ENCODE measurements at regions not wholly inside any gene's neighbourhood (a gene's known extent, or its start where the extent isn't known, plus 50 kb on each side); places are given as distances from the start of the nearest gene placed in this dataset.

- no peak for DNase-seq (ENCODE audit: low spot score)
Observed at GRCh38 chr11:64457416-64458010, 98.2 kb upstream of the SLC22A11 start.

- no peak for DNase-seq (ENCODE audit: low spot score)
Observed at GRCh38 chr11:64458997-64459396, 96.7 kb upstream of the SLC22A11 start.

- DNase-seq (ENCODE audit: low spot score) = no peak
Observed at GRCh38 chr11:64459609-64460008, 96.1 kb upstream of the SLC22A11 start.

DNA sequence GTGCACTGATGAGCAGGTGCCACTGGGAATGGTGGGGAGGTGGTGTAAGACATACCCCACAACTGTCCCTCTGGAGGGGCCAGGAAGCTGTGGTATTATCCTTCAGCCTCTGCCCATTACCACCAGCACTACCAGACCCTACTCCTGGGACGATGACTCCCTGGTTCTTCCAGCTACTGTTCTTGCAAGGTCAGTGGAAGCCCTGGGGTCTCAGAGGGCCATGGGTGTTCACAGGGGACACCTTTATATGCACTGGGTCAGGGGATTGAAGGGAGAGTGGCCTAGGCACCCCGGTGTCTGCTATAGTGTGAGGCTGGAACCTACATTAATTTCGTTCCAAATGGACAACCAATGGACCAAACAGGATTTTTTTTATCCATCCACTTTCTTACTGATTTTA is 94.7 kb upstream of the SLC22A11 start:
- DNase-seq (ENCODE audit: low spot score) = no peak

- no peak for DNase-seq (ENCODE audit: low spot score)
Observed at GRCh38 chr11:64466115-64466718, 89.5 kb upstream of the SLC22A11 start.

GRCh38 chr11:64469288-64469687 is 86.5 kb upstream of the SLC22A11 start:
- no peak for DNase-seq (ENCODE audit: low spot score)

GRCh38 chr11:64472593-64473455 is 82.9 kb upstream of the SLC22A11 start:
- DNase-seq (ENCODE audit: low spot score) = no peak

- no peak for DNase-seq (ENCODE audit: low spot score)
Observed at GRCh38 chr11:64474680-64475079, 81.1 kb upstream of the SLC22A11 start.

GRCh38 chr11:64475145-64475544 is 80.6 kb upstream of the SLC22A11 start:
- DNase-seq (ENCODE audit: low spot score) = no peak

GRCh38 chr11:64476881-64477280 is 78.9 kb upstream of the SLC22A11 start:
- no peak for DNase-seq (ENCODE audit: low spot score)

DNA sequence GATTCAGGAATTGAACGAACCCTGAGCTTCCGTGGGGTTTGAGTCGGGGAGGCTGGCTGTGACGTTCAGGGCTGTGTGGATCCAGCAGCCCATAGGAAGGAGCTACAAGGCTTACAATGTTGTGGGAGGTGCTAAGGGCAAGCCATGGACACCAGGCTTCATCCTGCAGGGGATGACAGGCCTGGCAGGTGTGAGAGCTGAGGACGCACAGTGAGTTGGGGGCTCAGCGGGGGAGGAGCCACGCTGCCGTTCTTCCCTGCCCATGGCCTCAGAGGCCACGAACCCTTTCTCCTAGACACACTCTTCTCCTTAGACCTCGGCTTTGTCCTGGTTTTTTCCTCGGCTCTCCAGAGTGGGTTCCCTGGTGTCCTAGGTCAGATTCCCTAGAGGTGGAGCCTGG is 78.1 kb upstream of the SLC22A11 start:
- DNase-seq (ENCODE audit: low spot score) = no peak

- no peak for DNase-seq (ENCODE audit: low spot score)
Observed at GRCh38 chr11:64482588-64482987, 73.2 kb upstream of the SLC22A11 start.

DNA sequence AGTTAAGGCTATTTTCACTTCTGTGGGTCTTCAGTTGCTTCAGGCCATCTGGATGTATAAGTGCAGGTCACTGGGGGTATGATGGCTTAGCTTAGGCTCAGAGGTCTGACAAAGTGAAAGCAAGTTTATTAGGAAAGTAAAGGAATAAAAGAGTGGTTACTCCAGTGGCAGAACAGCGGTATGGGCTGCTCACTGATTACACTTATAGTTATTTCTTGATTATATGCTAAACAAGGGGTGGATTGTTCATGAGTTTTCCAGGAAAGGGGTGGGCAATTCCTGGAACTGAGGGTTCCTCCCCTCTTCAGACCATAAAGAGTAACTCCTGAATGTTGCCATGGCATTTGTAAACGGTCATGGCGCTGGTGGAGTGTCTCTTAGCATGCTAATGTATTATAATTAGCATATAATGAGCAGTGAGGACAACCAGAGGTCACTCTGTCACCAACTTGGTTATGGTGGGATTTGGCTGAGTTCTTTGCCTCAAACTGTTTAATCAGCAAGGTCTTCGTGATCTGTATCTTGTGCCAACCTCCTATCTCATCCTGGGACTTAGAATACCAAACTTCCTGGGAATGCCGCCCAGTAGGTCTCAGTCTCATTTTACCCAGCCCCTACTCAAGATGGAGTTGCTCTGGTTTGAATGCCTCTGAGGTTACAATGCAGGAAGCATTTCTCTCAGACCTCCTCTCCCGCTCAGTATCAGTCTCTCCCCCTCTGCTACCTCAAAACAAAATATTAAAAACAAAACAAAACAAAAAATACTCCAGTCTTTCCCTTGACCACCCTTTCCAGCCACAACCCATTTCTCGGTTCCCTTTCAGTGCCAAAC is 71.3 kb upstream of the SLC22A11 start:
- DNase-seq (ENCODE audit: low spot score) = no peak

DNA sequence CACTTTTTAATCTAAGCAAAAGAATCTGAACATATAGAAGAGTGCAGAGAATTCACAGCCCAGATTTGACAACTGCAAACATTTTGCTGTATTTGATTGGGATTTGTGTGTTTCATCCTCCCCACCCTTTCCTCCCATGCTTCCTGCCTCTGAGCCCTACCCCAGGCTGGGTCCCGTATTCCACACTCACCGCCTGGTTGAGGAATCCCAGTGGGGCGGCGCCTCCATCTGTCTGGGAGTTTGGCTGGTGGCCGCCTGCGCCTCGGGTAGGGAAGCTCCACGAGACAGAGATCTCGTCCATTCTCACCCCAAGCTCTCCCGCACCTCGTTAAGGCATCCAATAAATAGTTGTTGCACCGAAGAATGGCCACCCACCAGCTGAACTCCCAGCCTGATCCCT is 70.7 kb upstream of the SLC22A11 start:
- DNase-seq (ENCODE audit: low spot score) = no peak

DNA sequence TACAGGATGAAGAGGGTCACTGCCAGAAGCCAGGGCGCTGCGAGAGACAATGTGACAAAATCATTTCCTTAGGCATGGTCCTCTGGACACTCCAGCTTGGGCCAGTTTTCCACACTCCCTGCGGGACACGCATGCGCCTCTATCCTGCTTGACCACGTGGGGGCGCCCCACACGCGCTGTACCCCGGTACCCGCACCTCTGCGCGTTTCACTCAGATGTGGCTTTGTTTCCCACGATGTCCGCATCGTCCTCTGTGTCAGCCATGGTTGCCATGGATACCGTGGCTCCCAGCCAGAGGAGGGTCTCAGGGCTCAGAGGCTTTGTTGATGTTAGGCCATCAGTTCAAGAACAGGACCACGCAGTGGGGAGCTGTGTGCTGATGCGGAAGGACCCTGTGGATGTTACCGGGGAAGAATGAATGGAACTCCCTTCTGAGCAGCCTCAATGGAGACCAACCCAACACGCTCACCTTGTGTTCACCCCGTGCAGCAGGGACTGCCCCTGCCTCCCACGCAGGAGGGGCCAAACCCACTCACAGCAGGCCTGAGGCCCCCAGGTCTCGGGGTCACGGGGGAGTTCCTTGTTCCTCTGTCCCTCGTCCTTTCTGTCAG is 65.8 kb upstream of the SLC22A11 start:
- DNase-seq (ENCODE audit: low spot score) = peak; percentile 8

DNA sequence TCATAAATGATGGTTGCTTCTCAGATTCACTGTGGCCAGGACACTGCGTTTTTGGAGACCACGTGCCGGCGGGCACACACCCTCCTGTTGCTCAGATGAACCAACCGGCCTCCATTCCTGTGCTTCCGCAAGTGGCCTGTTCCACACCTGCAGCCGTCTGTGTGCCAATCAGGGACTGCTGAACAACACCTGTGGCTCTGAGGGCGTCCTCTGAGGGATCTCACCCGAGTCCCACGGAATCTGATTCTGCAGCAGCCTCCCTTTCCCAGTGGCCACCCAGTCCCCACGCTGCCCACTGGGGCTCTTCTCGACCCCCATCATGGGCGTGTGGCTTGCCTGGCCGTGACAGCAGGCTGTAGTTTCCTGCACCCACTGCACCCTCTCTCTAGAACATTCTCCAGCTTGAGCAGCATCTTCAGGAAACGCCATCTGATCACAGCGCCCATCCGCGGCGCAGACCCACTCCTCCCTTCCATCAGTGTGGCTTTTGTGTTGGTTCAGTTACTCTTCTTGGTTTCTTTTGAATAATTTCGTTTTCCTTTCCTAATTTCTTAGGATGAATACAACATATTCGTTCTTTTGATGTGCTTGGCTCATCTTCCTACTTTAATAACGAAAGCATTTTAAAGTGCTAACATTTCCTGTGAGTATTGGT is 65.1 kb upstream of the SLC22A11 start:
- DNase-seq (ENCODE audit: low spot score) = no peak

DNA sequence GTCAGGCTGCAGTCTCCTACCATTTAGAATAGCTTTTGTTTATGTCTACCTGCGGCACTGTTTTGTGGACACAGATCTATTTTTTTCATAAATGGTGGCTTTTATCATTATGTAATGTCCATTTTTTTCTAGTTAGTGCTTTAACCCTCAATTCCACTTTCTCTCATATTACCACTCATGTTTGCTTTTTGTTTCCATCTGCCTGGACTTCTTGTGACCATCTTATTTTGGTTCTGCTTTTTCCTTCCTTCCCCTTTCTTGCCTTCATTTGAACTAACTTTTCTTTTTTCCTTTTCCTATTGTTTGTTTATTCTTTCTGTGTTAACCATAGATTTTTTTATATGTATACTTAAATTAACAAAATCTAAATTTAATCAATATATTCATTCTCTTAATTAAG is 63.2 kb upstream of the SLC22A11 start:
- no peak for DNase-seq (ENCODE audit: low spot score)

DNA sequence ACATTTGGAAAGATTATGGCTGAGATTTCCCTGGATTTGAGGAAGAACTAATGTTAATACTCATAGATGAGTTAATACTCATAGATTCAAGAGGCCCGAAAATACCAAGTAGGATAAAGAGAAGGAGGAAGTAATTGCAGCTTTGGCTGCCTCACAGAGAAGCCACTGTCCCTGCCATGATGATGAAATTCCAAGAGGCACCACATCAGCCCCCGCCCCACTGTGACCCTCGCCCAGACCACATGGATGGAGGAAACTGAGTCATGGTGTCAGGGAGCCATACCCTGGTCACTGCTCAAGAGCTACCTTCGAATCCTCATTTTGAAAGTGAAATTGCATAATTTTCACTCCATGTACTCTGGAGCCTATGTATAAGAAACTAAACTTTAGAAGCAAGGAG is 57.6 kb upstream of the SLC22A11 start:
- DNase-seq (ENCODE audit: low spot score) = no peak

DNA sequence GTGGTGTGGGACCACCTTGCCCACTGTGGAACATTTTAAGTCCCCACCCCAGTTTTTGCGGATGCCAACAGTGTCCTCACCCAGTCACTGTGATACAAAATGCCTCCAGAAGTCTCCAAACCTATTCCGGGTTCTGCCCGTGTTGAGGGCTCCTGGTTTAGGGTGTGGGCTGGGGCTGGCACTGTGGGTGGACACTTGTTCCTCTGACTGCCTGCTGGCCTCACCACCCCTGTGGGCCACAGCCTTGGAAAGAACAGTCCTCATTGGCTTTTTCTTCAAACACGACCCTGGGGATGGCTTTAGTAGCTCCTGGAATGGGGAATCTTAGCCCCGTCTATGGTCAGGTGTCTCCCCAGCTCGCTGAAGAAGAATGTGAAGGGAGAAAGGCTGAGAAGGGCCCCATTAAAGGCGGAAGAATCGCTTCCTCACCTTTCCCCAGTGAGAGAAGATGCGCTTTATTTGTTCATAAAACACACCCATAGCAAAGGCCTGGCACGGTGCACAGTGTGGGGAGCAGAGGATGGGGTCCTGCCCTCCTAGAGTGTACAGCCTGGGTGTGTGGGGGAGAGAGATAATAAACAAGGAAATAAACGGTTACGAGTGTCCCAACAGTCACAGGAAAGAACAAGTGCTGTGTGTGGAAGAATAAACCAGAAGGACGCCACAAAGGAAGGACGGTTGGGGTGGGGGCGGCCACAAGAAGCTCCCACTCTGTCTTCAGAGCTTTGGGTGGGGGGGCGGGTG is 56.3 kb upstream of the SLC22A11 start:
- no peak for DNase-seq (ENCODE audit: low spot score)

DNA sequence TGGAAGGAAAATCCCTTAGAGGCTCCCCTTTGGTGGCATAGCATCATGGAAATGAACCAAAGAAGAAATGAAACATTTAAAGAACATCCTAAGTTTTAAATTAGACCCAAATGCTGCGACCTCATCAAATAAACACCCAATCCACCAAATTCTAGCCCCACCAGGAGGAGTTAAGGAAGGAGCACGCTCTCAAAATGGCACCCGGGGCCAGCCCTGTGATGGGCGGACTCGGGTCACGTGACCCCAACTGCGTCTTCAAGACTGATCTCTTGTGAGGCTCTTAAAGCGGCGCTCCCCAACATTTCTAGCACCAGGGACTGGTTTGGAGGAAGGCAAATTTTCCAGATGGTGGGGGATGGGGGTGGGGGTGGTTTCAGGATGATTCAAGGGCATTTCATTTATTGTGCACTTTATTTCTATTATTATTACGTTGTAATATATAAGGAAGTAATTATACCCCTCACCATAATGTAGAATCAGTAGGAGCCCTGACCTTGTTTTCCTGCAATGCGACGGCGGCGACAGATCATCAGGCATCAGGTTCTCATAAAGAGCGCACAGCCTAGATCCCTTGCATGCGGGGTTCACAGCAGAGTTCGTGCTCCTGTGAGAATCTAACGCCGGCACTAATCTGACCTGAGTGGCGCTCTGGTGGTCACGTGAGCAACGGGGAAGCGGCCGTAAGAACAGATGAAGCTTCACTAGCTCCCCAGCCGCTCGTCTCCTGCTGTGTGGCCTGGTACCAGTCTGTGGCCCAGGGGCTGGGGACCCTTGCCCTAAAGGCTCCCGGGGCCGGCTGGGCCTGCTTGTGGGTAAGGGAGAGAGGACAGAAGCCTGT is 55.3 kb upstream of the SLC22A11 start:
- DNase-seq (ENCODE audit: low spot score) = no peak
